ENCODE measurements at regions not wholly inside any gene's neighbourhood (a gene's known extent, or its start where the extent isn't known, plus 50 kb on each side); places are given as distances from the start of the nearest gene placed in this dataset.

- no peaks in the 10 kb centered on the region for H3K79me2 ChIP-seq (ENCODE audit: insufficient read depth)
- no peaks in the 10 kb centered on the region for H3F3A ChIP-seq (replicated peaks; ENCODE audit: insufficient read depth)
- H4K20me1 ChIP-seq (ENCODE audit: insufficient read depth), result no peaks in the 10 kb centered on the region
- no peak overlapping the region for H3K4me3 ChIP-seq (ENCODE audit: low read depth in 2 of 2, low read length in 1 of 2)
- H2AFZ ChIP-seq (ENCODE audit: low read depth), result no peak overlapping the region
- H3K9me3 ChIP-seq, result no peaks in the 10 kb centered on the region
- POLR2A ChIA-PET, result no interaction called here
- no peak overlapping the region for H3K4me2 ChIP-seq
- no peak overlapping the region for H3K9ac ChIP-seq
- TF ChIP-seq EP300 (IDR thresholded peaks at IDR 0.05; ENCODE audit: borderline replicate concordance in 1 of 2, low read depth in 1 of 2, low read length in 1 of 2), result no peak
- no peak for TF ChIP-seq GATA2 (CRISPR knock-in tag; IDR thresholded peaks at IDR 0.05)
- TF ChIP-seq IRF3 (IDR thresholded peaks at IDR 0.05; ENCODE audit: low read depth, low read length), result no peak
- TF ChIP-seq JUND (IDR thresholded peaks at IDR 0.05), result no peak
- no peak for TF ChIP-seq USF1 (IDR thresholded peaks at IDR 0.05; ENCODE audit: borderline replicate concordance, low read depth)
- no peak for TF ChIP-seq NRF1 (IDR thresholded peaks at IDR 0.05; ENCODE audit: low read depth, low read length)
- TF ChIP-seq CHD2 (IDR thresholded peaks at IDR 0.05; ENCODE audit: low read length, partially characterized antibody), result no peak
- no peak for TF ChIP-seq MAX (IDR thresholded peaks at IDR 0.05; ENCODE audit: low read depth)
- TF ChIP-seq GABPA (IDR thresholded peaks at IDR 0.05; ENCODE audit: low read depth), result no peak
- TF ChIP-seq TCF12 (IDR thresholded peaks at IDR 0.05), result no peak
- TF ChIP-seq TEAD4 (IDR thresholded peaks at IDR 0.05; ENCODE audit: borderline replicate concordance, insufficient read depth), result no peak
- no peak for TF ChIP-seq ELF1 (IDR thresholded peaks at IDR 0.05)
- no peak for TF ChIP-seq PBX3 (IDR thresholded peaks at IDR 0.05)
- DNase-seq, result no peak
- H3K4me1 ChIP-seq (ENCODE audit: control insufficient read depth in 1 of 2, insufficient read depth in 2 of 2, low read depth in 1 of 2, low read length in 1 of 2), result no peaks in the 10 kb centered on the region
- no peaks in the 10 kb centered on the region for H3K36me3 ChIP-seq (replicated peaks in 1 of 2; ENCODE audit: control insufficient read depth in 1 of 2, insufficient read depth in 2 of 2, low read length in 1 of 2)
- 43% methylated on average over 5 of the region's 5 CpGs for WGBS (ENCODE audit: low lambda C conversion rate)
- no peaks in the 10 kb centered on the region for H3K27me3 ChIP-seq (ENCODE audit: insufficient read depth)
- no peaks in the 10 kb centered on the region for H3K9me2 ChIP-seq
- CTCF ChIA-PET, result interaction anchor here (1.0 kb wide), 1 partner anchor 36 kb away, joined by 3 read pairs; no protein-coding TSS in a partner anchor
- H3K27ac ChIP-seq (ENCODE audit: low read depth in 2 of 2, low read length in 1 of 2), result no peak overlapping the region
These were observed 91.8 kb upstream of the RTL6 start for GRCh38 chr22:44589831-44590230.

GRCh38 chr22:44588348-44588747 is 90.3 kb upstream of the RTL6 start:
- DNase-seq, result no peak
- no peaks in the 10 kb centered on the region for H3K9me2 ChIP-seq
- no peaks in the 10 kb centered on the region for H3F3A ChIP-seq (replicated peaks; ENCODE audit: insufficient read depth)
- WGBS (ENCODE audit: low lambda C conversion rate), result 71% methylated on average over 14 of the region's 14 CpGs
- ChIA-PET CTCF (interaction anchor here (0.6 to 0.9 kb wide), 2 partner anchors 37 to 223 kb away, joined by 3 read pairs; no protein-coding TSS in a partner anchor), POLR2A (no interaction called here)
- no peaks in the 10 kb centered on the region for H3K36me3 ChIP-seq (replicated peaks in 1 of 2; ENCODE audit: control insufficient read depth in 1 of 2, insufficient read depth in 2 of 2, low read length in 1 of 2)
- H4K20me1 ChIP-seq (ENCODE audit: insufficient read depth), result no peaks in the 10 kb centered on the region
- H3K4me3 ChIP-seq (ENCODE audit: low read depth in 2 of 2, low read length in 1 of 2), result no peak overlapping the region
- H3K79me2 ChIP-seq (ENCODE audit: insufficient read depth), result no peaks in the 10 kb centered on the region
- no peak overlapping the region for H3K27ac ChIP-seq (ENCODE audit: low read depth in 2 of 2, low read length in 1 of 2)
- H3K9me3 ChIP-seq, result no peaks in the 10 kb centered on the region
- H3K4me2 ChIP-seq, result no peak overlapping the region
- no peak overlapping the region for H2AFZ ChIP-seq (ENCODE audit: low read depth)
- no peaks in the 10 kb centered on the region for H3K27me3 ChIP-seq (ENCODE audit: insufficient read depth)
- no peaks in the 10 kb centered on the region for H3K4me1 ChIP-seq (ENCODE audit: control insufficient read depth in 1 of 2, insufficient read depth in 2 of 2, low read depth in 1 of 2, low read length in 1 of 2)
- no peak overlapping the region for H3K9ac ChIP-seq
- no peak for TF ChIP-seq CTCF (IDR thresholded peaks at IDR 0.05)
- TF ChIP-seq SIN3A (IDR thresholded peaks at IDR 0.05; ENCODE audit: borderline replicate concordance, low read depth, low read length), result no peak
- TF ChIP-seq YY1 (IDR thresholded peaks at IDR 0.05; ENCODE audit: low read depth), result no peak
- TF ChIP-seq MAX (IDR thresholded peaks at IDR 0.05; ENCODE audit: low read depth), result no peak
- TF ChIP-seq GABPA (IDR thresholded peaks at IDR 0.05; ENCODE audit: low read depth), result no peak
- TF ChIP-seq EZH2phosphoT487 (IDR thresholded peaks at IDR 0.05; ENCODE audit: borderline replicate concordance, low read depth), result no peak
- no peak for TF ChIP-seq RFX5 (IDR thresholded peaks at IDR 0.05; ENCODE audit: low read length)
- TF ChIP-seq SMC3 (IDR thresholded peaks at IDR 0.05; ENCODE audit: low read depth, low read length), result no peak
- no peak for TF ChIP-seq ELF1 (IDR thresholded peaks at IDR 0.05)
- no peak for TF ChIP-seq FOXM1 (IDR thresholded peaks at IDR 0.05; ENCODE audit: low read depth)
- no peak for TF ChIP-seq RXRA (IDR thresholded peaks at IDR 0.05; ENCODE audit: borderline replicate concordance, low read depth)
- TF ChIP-seq RCOR1 (IDR thresholded peaks at IDR 0.05; ENCODE audit: low read length), result no peak
- no peak for TF ChIP-seq TCF12 (IDR thresholded peaks at IDR 0.05)
- TF ChIP-seq NFIC (IDR thresholded peaks at IDR 0.05; ENCODE audit: borderline replicate concordance), result no peak
- no peak for TF ChIP-seq USF2 (IDR thresholded peaks at IDR 0.05; ENCODE audit: borderline replicate concordance, low read depth, low read length)
- TF ChIP-seq EP300 (IDR thresholded peaks at IDR 0.05; ENCODE audit: borderline replicate concordance in 1 of 2, low read depth in 1 of 2, low read length in 1 of 2), result no peak
